Right lobe of liver (tissue), 4 donors: ENCODE measurements at regions not wholly inside any gene's neighbourhood (a gene's known extent, or its start where the extent isn't known, plus 50 kb on each side); places are given as distances from the start of the nearest gene placed in this dataset.

Experiments
- CTCF ChIP-seq, 4 donors: fragments of 200-600 bp in 3 of 4; fragments of 450-650 bp in 1 of 4; IDR thresholded peaks; one replicate each; pipeline versions ENCODE4 v1.5.1 to v1.8.0; 2016 to 2022; ENCODE audit warnings: antibody characterized with exemption in 4 of 4, mild to moderate bottlenecking in 2 of 4
- POLR2A ChIP-seq: fragments of 450-650 bp; IDR thresholded peaks from one replicate; pipeline ENCODE4 v1.6.1; 2017; ENCODE audit warnings: antibody characterized with exemption, mild to moderate bottlenecking
- donor health status: DM: no; HTN: no; CAD: no.
- donor health status: DM: no; HTN: no; CAD: no.
- donor health status: DM: no; HTN: yes; CAD: no.

- TF ChIP-seq CTCF (IDR thresholded peaks at IDR 0.05) (no peak), POLR2A (no peak)
Measured at GRCh38 chr4:189592890-189593289, 347.8 kb upstream of the FRG1 start.
